Gastrocnemius medialis (tissue), 4 donors: ENCODE measurements at regions not wholly inside any gene's neighbourhood (a gene's known extent, or its start where the extent isn't known, plus 50 kb on each side); places are given as distances from the start of the nearest gene placed in this dataset.

Source experiments
- POLR2A ChIP-seq, 2 donors: fragments of 450-650 bp; IDR thresholded peaks; one replicate each; pipeline ENCODE4 v1.6.1; 2017; ENCODE audit warnings: antibody characterized with exemption in 2 of 2, mild to moderate bottlenecking in 2 of 2, moderate library complexity in 2 of 2
- TF ChIP-seq, protein P1 (sequence below), 5 experiments: fragments of 450-650 bp in 3 of 5; fragments of 200-600 bp in 2 of 5; sonication (generic) in 2 of 5; IDR thresholded peaks in 4 of 5; conservative IDR thresholded peaks in 1 of 5; 1 replicate in 4 of 5; 2 replicates in 1 of 5; pipeline ENCODE4 v1.5.1; 2016 to 2019; ENCODE audit warnings: antibody characterized with exemption in 5 of 5, mild to moderate bottlenecking in 3 of 5, moderate library complexity in 3 of 5

DNA sequence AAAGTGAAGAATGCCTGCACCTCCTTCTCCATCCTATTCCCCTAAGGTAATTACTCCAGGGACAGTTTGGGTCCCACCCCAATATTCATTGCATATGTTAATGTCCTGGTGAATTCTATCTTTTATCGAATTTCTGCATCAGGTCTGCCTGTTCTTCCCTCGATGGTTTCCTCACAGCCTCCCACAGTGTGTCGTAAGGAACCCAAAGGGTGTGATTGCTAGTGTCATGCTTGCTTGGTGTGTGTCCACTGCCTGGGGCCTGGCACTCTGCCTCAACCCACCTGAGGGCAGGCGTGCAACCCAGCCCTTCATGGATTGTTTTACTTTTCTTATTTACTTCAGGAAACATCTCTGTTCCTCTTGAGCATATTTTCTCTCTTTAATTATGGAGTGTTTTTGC, 60.2 kb upstream of the CYSLTR2 start:
- TF ChIP-seq, protein P1, sequence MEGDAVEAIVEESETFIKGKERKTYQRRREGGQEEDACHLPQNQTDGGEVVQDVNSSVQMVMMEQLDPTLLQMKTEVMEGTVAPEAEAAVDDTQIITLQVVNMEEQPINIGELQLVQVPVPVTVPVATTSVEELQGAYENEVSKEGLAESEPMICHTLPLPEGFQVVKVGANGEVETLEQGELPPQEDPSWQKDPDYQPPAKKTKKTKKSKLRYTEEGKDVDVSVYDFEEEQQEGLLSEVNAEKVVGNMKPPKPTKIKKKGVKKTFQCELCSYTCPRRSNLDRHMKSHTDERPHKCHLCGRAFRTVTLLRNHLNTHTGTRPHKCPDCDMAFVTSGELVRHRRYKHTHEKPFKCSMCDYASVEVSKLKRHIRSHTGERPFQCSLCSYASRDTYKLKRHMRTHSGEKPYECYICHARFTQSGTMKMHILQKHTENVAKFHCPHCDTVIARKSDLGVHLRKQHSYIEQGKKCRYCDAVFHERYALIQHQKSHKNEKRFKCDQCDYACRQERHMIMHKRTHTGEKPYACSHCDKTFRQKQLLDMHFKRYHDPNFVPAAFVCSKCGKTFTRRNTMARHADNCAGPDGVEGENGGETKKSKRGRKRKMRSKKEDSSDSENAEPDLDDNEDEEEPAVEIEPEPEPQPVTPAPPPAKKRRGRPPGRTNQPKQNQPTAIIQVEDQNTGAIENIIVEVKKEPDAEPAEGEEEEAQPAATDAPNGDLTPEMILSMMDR (IDR thresholded peaks at IDR 0.05 in 4 of 5, conservative IDR thresholded peaks at IDR 0.05 in 1 of 5) = no peak
- no peak for TF ChIP-seq POLR2A (IDR thresholded peaks at IDR 0.05)
